ENCODE measurements at regions not wholly inside any gene's neighbourhood (a gene's known extent, or its start where the extent isn't known, plus 50 kb on each side); places are given as distances from the start of the nearest gene placed in this dataset.

- ATAC-seq = no peak
These were observed 51.3 kb upstream of the RUNX1 start for GRCh38 chr21:35100349-35100811.

GRCh38 chr21:35099310-35099709 is 50.2 kb upstream of the RUNX1 start:
- ATAC-seq = no peak

All from esophagus mucosa (tissue), 1 donor.